Ascending aorta (tissue), 2 donors: ENCODE measurements at regions not wholly inside any gene's neighbourhood (a gene's known extent, or its start where the extent isn't known, plus 50 kb on each side); places are given as distances from the start of the nearest gene placed in this dataset.

Experiments
- DNase-seq, 2 donors: peaks; one replicate each; pipeline ENCODE4 v3.0.0-alpha.2; 2019; ENCODE audit warnings: low spot score in 2 of 2
- H3K27ac ChIP-seq, 2 donors: fragments of 200-600 bp; sonication (generic); one replicate each; pipeline ENCODE4 v1.5.1; 2016 to 2017; ENCODE audit warnings: mild to moderate bottlenecking in 1 of 2
- H3K27me3 ChIP-seq: fragments of 200-600 bp; sonication (generic); one replicate; pipeline ENCODE4 v1.5.1; 2017
- H3K36me3 ChIP-seq, 2 donors: fragments of 200-600 bp; sonication (generic); one replicate each; pipeline ENCODE4 v1.5.1; 2016
- H3K4me1 ChIP-seq, 2 donors: fragments of 200-600 bp; sonication (generic); one replicate each; pipeline ENCODE4 v1.5.1; 2016 to 2017; ENCODE audit warnings: mild to moderate bottlenecking in 1 of 2
- H3K4me3 ChIP-seq, 2 donors: fragments of 200-600 bp; sonication (generic); one replicate each; pipeline ENCODE4 v1.5.1; 2016 to 2017; ENCODE audit warnings: mild to moderate bottlenecking in 1 of 2
- H3K9me3 ChIP-seq, 2 donors: fragments of 200-600 bp; sonication (generic); one replicate each; pipeline ENCODE4 v1.5.1; 2016
- intact Hi-C: fragments of 100-400 bp; cut with DNase I; formaldehyde crosslinking; loops from one replicate; pipeline ENCODE4 v1.15.1; 2023
- TF ChIP-seq, protein P1 (sequence below), 3 experiments: fragments of 200-600 bp in 2 of 3; fragments of 450-650 bp in 1 of 3; sonication (generic) in 2 of 3; IDR thresholded peaks; one replicate each; pipeline ENCODE4 v1.5.1; 2016 to 2019; ENCODE audit warnings: antibody characterized with exemption in 3 of 3, mild to moderate bottlenecking in 1 of 3, moderate library complexity in 1 of 3

DNA sequence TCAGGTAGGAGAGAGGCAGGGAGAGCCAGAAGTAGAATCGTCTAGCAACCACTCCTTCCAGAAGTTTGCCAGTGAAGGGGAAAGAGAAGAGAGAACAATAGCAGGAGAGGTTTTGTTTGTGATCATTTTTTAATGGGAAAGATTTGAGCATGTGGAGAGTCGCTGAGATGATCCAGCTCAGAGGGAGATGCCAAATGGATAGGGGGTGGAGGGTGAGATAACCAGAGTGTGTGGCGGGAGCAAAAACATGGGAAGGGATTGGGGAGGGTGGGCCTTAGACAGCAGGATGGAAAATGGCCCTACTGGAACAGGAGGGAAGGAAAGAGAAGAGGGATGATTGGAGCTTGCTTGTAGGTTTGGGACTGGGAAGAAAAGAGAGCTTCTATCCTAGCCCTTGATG is 269.8 kb downstream of the GLI2 start:
- no peaks in the 10 kb centered on the region for H3K27me3 ChIP-seq
- no peak overlapping the region for H3K4me3 ChIP-seq
- intact Hi-C loops, result no loop called here
- H3K36me3 ChIP-seq, result no peaks in the 10 kb centered on the region
- H3K4me1 ChIP-seq, result no peaks in the 10 kb centered on the region
- no peak overlapping the region for H3K27ac ChIP-seq
- no peak for DNase-seq
- H3K9me3 ChIP-seq, result no peaks in the 10 kb centered on the region
- TF ChIP-seq, protein P1, sequence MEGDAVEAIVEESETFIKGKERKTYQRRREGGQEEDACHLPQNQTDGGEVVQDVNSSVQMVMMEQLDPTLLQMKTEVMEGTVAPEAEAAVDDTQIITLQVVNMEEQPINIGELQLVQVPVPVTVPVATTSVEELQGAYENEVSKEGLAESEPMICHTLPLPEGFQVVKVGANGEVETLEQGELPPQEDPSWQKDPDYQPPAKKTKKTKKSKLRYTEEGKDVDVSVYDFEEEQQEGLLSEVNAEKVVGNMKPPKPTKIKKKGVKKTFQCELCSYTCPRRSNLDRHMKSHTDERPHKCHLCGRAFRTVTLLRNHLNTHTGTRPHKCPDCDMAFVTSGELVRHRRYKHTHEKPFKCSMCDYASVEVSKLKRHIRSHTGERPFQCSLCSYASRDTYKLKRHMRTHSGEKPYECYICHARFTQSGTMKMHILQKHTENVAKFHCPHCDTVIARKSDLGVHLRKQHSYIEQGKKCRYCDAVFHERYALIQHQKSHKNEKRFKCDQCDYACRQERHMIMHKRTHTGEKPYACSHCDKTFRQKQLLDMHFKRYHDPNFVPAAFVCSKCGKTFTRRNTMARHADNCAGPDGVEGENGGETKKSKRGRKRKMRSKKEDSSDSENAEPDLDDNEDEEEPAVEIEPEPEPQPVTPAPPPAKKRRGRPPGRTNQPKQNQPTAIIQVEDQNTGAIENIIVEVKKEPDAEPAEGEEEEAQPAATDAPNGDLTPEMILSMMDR (IDR thresholded peaks at IDR 0.05), result no peak

DNA sequence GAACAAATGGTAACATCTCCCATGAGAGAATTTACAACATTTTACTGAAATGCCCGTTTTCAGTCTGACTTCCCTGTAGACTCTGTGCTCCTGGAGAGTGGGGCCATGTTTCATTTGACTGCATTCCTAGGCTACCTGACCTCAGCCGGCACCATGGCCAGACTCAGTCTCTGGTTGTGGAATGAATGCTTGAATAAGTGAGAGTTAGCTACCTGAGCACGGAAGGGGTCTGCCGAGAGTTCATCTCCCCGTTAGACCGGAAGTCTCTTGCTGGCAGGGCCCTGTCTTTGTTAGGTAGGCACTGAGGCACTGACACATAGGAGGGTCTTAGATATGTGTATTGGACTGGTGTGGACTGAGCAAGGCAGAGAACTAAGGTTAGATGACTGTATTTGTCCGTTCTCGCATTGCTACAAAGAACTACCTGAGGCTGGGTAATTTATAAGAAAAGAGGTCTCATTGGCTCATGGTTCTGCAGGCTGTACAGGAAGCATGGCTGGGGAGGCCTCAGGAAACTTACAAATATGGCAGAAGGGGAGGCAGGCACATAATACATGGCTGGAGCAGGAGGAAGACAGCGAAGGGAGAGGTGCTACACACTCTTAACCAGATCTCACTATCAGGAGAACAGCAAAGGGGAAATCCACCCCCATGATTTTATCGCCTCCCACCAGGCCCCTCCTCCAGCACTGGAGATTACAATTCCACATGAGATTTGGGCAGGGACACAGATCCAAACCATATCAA is 271.2 kb downstream of the GLI2 start:
- Histone ChIP-seq H3K36me3 (no peaks in the 10 kb centered on the region), H3K27ac (no peak overlapping the region), H3K9me3 (no peaks in the 10 kb centered on the region), H3K27me3 (no peaks in the 10 kb centered on the region), H3K4me1 (no peaks in the 10 kb centered on the region), H3K4me3 (no peak overlapping the region)
- intact Hi-C loops, result no loop called here
- DNase-seq, result no peak
- TF ChIP-seq, protein P1 (IDR thresholded peaks at IDR 0.05), result no peak

DNA sequence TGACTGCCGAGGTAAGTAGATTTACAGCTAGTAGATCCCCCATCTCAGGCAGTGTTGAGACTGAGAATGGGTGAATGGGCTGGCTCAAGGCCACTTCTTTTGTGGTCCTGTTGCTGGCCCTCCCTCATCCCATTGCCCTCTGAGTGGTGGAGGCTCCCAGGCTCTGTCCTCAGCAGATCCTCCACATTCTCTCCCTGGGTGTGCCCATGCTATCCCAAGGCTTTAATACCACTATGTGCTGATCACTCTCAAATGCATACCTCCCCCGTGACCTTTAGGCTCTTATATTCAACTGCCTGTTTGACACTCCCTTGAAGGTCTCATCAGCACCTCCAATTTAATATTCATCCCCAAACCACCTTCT is 271.8 kb downstream of the GLI2 start:
- DNase-seq, result no peak
- intact Hi-C loops, result no loop called here
- no peaks in the 10 kb centered on the region for H3K4me1 ChIP-seq

DNA sequence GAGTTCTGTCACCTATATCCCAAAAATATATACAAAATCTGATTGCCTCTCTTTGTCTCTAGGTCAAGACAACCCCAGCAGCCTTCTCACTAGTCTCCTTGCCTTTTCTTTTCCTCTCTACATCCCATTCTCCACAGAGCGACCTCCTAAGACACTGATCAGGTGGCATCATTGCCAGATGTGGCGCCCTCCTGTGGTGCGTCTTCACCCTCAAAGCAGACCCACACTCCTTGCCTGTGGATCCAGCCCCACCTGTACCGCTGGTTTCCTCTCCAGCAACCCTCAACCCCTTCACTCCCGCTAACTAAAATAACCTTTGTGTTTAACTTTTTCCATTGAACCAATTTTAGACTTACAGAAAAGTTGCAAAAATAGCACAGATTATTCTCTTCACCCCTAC is 273.3 kb downstream of the GLI2 start:
- Histone ChIP-seq H3K9me3 (no peaks in the 10 kb centered on the region), H3K27me3 (no peaks in the 10 kb centered on the region), H3K4me1 (no peaks in the 10 kb centered on the region), H3K36me3 (no peaks in the 10 kb centered on the region), H3K4me3 (no peak overlapping the region), H3K27ac (no peak overlapping the region)
- no peak for DNase-seq
- TF ChIP-seq, protein P1 (IDR thresholded peaks at IDR 0.05), result no peak
- intact Hi-C loops, result no loop called here

More for the DNA sequence above, 271.8 kb downstream of the GLI2 start:
- H3K27ac ChIP-seq, result no peak overlapping the region
- no peaks in the 10 kb centered on the region for H3K9me3 ChIP-seq
- no peaks in the 10 kb centered on the region for H3K36me3 ChIP-seq
- no peak overlapping the region for H3K4me3 ChIP-seq
- TF ChIP-seq, protein P1 (IDR thresholded peaks at IDR 0.05), result no peak
- no peaks in the 10 kb centered on the region for H3K27me3 ChIP-seq

DNA sequence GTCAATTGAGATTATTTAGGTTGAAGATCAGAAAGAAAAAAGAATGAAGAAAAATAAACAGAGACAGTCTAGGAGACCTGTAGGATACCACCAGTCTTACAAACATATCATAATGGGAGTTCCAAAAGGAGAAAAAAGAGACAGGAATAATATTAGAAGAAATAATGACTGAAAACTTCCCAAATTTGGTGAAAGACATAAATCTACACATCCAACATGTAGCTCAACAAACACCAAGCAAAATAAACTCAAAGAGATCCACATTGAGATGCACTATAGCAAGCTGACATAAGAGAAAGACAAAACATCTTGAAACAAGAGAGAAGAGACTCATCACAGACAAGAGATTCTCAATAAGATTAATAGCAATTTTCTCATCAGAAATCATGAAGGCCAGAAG is 274.0 kb downstream of the TFCP2L1 start:
- TF ChIP-seq, protein P1 (IDR thresholded peaks at IDR 0.05), result no peak
- no peak for DNase-seq
- Histone ChIP-seq H3K9me3 (no peaks in the 10 kb centered on the region), H3K4me1 (no peaks in the 10 kb centered on the region), H3K4me3 (no peak overlapping the region), H3K27me3 (no peaks in the 10 kb centered on the region), H3K27ac (no peak overlapping the region), H3K36me3 (no peaks in the 10 kb centered on the region)
- intact Hi-C loops, result no loop called here

DNA sequence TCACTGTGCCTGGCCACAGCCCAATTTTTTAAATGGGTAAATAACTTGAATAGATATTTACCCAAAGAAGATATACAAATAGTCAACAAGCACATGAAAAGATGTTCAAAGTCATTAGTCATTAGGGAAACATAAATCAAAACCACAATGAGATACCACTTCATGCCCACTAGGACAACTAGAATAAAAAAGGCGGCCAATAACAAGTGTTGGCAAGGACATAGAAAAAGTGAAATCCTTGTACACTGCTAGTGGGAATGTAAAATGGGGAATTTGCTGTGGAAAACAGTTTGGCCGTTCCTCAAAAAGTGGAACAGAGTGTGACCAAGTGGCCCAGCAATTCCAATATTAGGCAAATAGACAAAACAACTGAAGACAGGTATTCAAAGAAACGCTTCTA is 270.1 kb downstream of the TFCP2L1 start:
- Histone ChIP-seq H3K4me1 (no peaks in the 10 kb centered on the region), H3K36me3 (no peaks in the 10 kb centered on the region), H3K27ac (no peak overlapping the region), H3K9me3 (no peaks in the 10 kb centered on the region), H3K4me3 (no peak overlapping the region), H3K27me3 (no peaks in the 10 kb centered on the region)
- DNase-seq, result no peak
- intact Hi-C loops, result no loop called here
- TF ChIP-seq, protein P1 (IDR thresholded peaks at IDR 0.05), result no peak
